ENCODE measurements at regions not wholly inside any gene's neighbourhood (a gene's known extent, or its start where the extent isn't known, plus 50 kb on each side); places are given as distances from the start of the nearest gene placed in this dataset.

- no peak for TF ChIP-seq CTCF (optimal IDR thresholded peaks at IDR 0.05 in 1 of 3, IDR thresholded peaks at IDR 0.05 in 1 of 3, conservative IDR thresholded peaks at IDR 0.05 in 1 of 3; ENCODE audit: extremely low read depth in 1 of 3, insufficient read depth in 2 of 3, low read length in 3 of 3)
- TF ChIP-seq EZH2 (IDR thresholded peaks at IDR 0.05; ENCODE audit: low read length): no peak
These were observed 384.5 kb upstream of the IL12A start for GRCh38 chr3:159604151-159604581.
